ENCODE measurements at regions not wholly inside any gene's neighbourhood (a gene's known extent, or its start where the extent isn't known, plus 50 kb on each side); places are given as distances from the start of the nearest gene placed in this dataset.

- peaks cover 71% of the 10 kb centered on the region for H3K27me3 Mint-ChIP-seq (ENCODE audit: insufficient read depth, unreplicated experiment)
- DNase-seq (ENCODE audit: unreplicated experiment): peak; percentile 6
- TF ChIP-seq CTCF (IDR thresholded peaks at IDR 0.05; ENCODE audit: unreplicated experiment): peak; percentile 30
- no TSS peak for BruUV-seq (replicated peaks)
- ChIA-PET POLR2A (no interaction called here), CTCF (no interaction called here)
- no peak overlapping the region for H3K27ac Mint-ChIP-seq (ENCODE audit: low read depth, unreplicated experiment)
- H3K4me1 Mint-ChIP-seq (ENCODE audit: insufficient read depth, unreplicated experiment): no peaks in the 10 kb centered on the region
- intact Hi-C loops (cut with micrococcal nuclease): loop anchor here (1.0 kb wide), 2 partner anchors 202 to 384 kb away; no protein-coding TSS in a partner anchor
- no peaks in the 10 kb centered on the region for H3K36me3 Mint-ChIP-seq (ENCODE audit: insufficient read depth, unreplicated experiment)
- no peak overlapping the region for H3K4me3 Mint-ChIP-seq (ENCODE audit: unreplicated experiment)
- no peaks in the 10 kb centered on the region for H3K9me3 Mint-ChIP-seq (ENCODE audit: unreplicated experiment)
Measured at GRCh38 chrX:110462957-110463356, 104.3 kb downstream of the RTL9 start.

GRCh38 chrX:110466790-110467189 is 108.1 kb downstream of the RTL9 start:
- DNase-seq (ENCODE audit: unreplicated experiment): no peak
- POLR2A ChIA-PET: no interaction called here
- no peak for TF ChIP-seq CTCF (IDR thresholded peaks at IDR 0.05; ENCODE audit: unreplicated experiment)
- no peaks in the 10 kb centered on the region for H3K9me3 Mint-ChIP-seq (ENCODE audit: unreplicated experiment)
- H3K4me1 Mint-ChIP-seq (ENCODE audit: insufficient read depth, unreplicated experiment): no peaks in the 10 kb centered on the region
- peaks cover 69% of the 10 kb centered on the region for H3K27me3 Mint-ChIP-seq (ENCODE audit: insufficient read depth, unreplicated experiment)
- no TSS peak for BruUV-seq (replicated peaks)
- H3K36me3 Mint-ChIP-seq (ENCODE audit: insufficient read depth, unreplicated experiment): no peaks in the 10 kb centered on the region
- CTCF ChIA-PET: interaction anchor here (1.5 kb wide), 1 partner anchor 381 kb away, joined by 5 read pairs; no protein-coding TSS in a partner anchor
- H3K4me3 Mint-ChIP-seq (ENCODE audit: unreplicated experiment): no peak overlapping the region
- no peak overlapping the region for H3K27ac Mint-ChIP-seq (ENCODE audit: low read depth, unreplicated experiment)
- intact Hi-C loops (cut with micrococcal nuclease): no loop called here

- intact Hi-C loops (cut with micrococcal nuclease): no loop called here
- POLR2A ChIA-PET: no interaction called here
- peaks cover 56% of the 10 kb centered on the region for H3K27me3 Mint-ChIP-seq (ENCODE audit: insufficient read depth, unreplicated experiment)
- no peaks in the 10 kb centered on the region for H3K36me3 Mint-ChIP-seq (ENCODE audit: insufficient read depth, unreplicated experiment)
- CTCF ChIA-PET: interaction anchor here (0.7 kb wide), 1 partner anchor 24 kb away, joined by 4 read pairs; no protein-coding TSS in a partner anchor
- no peak overlapping the region for H3K4me3 Mint-ChIP-seq (ENCODE audit: unreplicated experiment)
- H3K4me1 Mint-ChIP-seq (ENCODE audit: insufficient read depth, unreplicated experiment): no peaks in the 10 kb centered on the region
- no TSS peak for BruUV-seq (replicated peaks)
- TF ChIP-seq CTCF (IDR thresholded peaks at IDR 0.05; ENCODE audit: unreplicated experiment): no peak
- no peak overlapping the region for H3K27ac Mint-ChIP-seq (ENCODE audit: low read depth, unreplicated experiment)
- DNase-seq (ENCODE audit: unreplicated experiment): no peak
- H3K9me3 Mint-ChIP-seq (ENCODE audit: unreplicated experiment): no peaks in the 10 kb centered on the region
Measured at GRCh38 chrX:110472265-110472664, 113.6 kb downstream of the RTL9 start.

GRCh38 chrX:110477593-110478228 is 119.1 kb downstream of the RTL9 start:
- BruUV-seq (replicated peaks): no TSS peak
- H3K36me3 Mint-ChIP-seq (ENCODE audit: insufficient read depth, unreplicated experiment): no peaks in the 10 kb centered on the region
- H3K9me3 Mint-ChIP-seq (ENCODE audit: unreplicated experiment): no peaks in the 10 kb centered on the region
- peaks cover 58% of the 10 kb centered on the region for H3K27me3 Mint-ChIP-seq (ENCODE audit: insufficient read depth, unreplicated experiment)
- intact Hi-C loops (cut with micrococcal nuclease): no loop called here
- peak; percentile 9 for DNase-seq (ENCODE audit: unreplicated experiment)
- H3K4me3 Mint-ChIP-seq (ENCODE audit: unreplicated experiment): no peak overlapping the region
- no peaks in the 10 kb centered on the region for H3K4me1 Mint-ChIP-seq (ENCODE audit: insufficient read depth, unreplicated experiment)
- TF ChIP-seq CTCF (IDR thresholded peaks at IDR 0.05; ENCODE audit: unreplicated experiment): no peak
- ChIA-PET CTCF (interaction anchor here (1.2 kb wide), 1 partner anchor 27 kb away, joined by 7 read pairs; no protein-coding TSS in a partner anchor), POLR2A (no interaction called here)
- no peak overlapping the region for H3K27ac Mint-ChIP-seq (ENCODE audit: low read depth, unreplicated experiment)

All from MCF 10A (cell line).